SK-N-SH treated with all-trans-retinoic acid at 6 μM for 48 hours (cell line): ENCODE measurements at regions not wholly inside any gene's neighbourhood (a gene's known extent, or its start where the extent isn't known, plus 50 kb on each side); places are given as distances from the start of the nearest gene placed in this dataset.

Experiments used
- CSDC2 ChIP-seq: fragments of 250-450 bp; sonication (Bioruptor Pico); IDR thresholded peaks from 2 replicates; pipeline ENCODE4 v1.5.0; 2020; ENCODE audit warnings: mild to moderate bottlenecking, moderate library complexity
- OSR1 ChIP-seq: fragments of 250-450 bp; sonication (Bioruptor Pico); IDR thresholded peaks from 2 replicates; pipeline ENCODE4 v1.8.0; 2022; ENCODE audit warnings: moderate library complexity, mild to moderate bottlenecking, inconsistent platforms
- TCF4 ChIP-seq: fragments of 250-450 bp; sonication (Bioruptor Pico); IDR thresholded peaks from 2 replicates; pipeline ENCODE4 v1.8.0; 2021; ENCODE audit warnings: mild to moderate bottlenecking, moderate library complexity, borderline replicate concordance
- ZFP30 ChIP-seq: fragments of 450-650 bp; formaldehyde crosslinking; IDR thresholded peaks from 2 replicates; pipeline ENCODE4 v1.5.0; 2022; ENCODE audit warnings: mild to moderate bottlenecking, moderate library complexity
- ZNF565 ChIP-seq: fragments of 450-650 bp; formaldehyde crosslinking; conservative IDR thresholded peaks from 2 replicates; pipeline ENCODE4 v1.5.0; 2020; ENCODE audit warnings: low read depth, mild to moderate bottlenecking, moderate library complexity
- ZNF8 ChIP-seq: fragments of 450-650 bp; formaldehyde crosslinking; IDR thresholded peaks from 2 replicates; pipeline ENCODE4 v1.5.0; 2020; ENCODE audit warnings: mild to moderate bottlenecking, moderate library complexity
- TF ChIP-seq, protein P1 (sequence below): fragments of 250-450 bp; sonication (Bioruptor Pico); IDR thresholded peaks from 2 replicates; pipeline ENCODE4 v1.5.1; 2021; ENCODE audit warnings: mild to moderate bottlenecking, moderate library complexity
- TF ChIP-seq, protein P2 (sequence below): fragments of 250-450 bp; sonication (Bioruptor Pico); IDR thresholded peaks from 2 replicates; pipeline ENCODE4 v1.8.0; 2020; ENCODE audit warnings: mild to moderate bottlenecking, moderate library complexity, borderline replicate concordance

DNA sequence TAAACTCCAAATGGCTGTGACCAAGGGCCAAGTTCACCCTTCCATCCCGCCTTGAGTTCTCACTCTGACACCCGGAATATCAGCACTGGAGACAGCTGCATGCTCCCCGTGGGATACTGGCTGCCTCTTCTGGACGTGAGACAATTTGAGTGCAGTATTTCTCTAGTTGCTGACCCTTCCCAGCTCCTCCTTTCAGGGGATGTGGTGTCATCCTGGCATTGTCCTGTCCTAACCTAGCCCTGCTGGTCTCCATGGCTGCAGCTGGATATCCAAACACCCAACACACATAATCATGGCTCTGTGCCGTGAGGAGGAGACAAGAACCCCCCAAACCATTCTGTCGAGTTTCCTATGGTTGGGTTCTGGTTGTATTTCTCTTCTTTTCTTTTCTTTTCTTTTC is 82.6 kb downstream of the PAX1 start:
- TF ChIP-seq CSDC2 (CRISPR knock-in tag) (no peak), TCF4 (CRISPR knock-in tag) (no peak), ZNF8 (no peak), OSR1 (CRISPR knock-in tag) (no peak), ZFP30 (CRISPR knock-in tag) (no peak), ZNF565 (no peak)
- TF ChIP-seq, protein P1, sequence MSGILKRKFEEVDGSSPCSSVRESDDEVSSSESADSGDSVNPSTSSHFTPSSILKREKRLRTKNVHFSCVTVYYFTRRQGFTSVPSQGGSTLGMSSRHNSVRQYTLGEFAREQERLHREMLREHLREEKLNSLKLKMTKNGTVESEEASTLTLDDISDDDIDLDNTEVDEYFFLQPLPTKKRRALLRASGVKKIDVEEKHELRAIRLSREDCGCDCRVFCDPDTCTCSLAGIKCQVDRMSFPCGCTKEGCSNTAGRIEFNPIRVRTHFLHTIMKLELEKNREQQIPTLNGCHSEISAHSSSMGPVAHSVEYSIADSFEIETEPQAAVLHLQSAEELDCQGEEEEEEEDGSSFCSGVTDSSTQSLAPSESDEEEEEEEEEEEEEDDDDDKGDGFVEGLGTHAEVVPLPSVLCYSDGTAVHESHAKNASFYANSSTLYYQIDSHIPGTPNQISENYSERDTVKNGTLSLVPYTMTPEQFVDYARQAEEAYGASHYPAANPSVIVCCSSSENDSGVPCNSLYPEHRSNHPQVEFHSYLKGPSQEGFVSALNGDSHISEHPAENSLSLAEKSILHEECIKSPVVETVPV (CRISPR knock-in tag): no peak
- TF ChIP-seq, protein P2, sequence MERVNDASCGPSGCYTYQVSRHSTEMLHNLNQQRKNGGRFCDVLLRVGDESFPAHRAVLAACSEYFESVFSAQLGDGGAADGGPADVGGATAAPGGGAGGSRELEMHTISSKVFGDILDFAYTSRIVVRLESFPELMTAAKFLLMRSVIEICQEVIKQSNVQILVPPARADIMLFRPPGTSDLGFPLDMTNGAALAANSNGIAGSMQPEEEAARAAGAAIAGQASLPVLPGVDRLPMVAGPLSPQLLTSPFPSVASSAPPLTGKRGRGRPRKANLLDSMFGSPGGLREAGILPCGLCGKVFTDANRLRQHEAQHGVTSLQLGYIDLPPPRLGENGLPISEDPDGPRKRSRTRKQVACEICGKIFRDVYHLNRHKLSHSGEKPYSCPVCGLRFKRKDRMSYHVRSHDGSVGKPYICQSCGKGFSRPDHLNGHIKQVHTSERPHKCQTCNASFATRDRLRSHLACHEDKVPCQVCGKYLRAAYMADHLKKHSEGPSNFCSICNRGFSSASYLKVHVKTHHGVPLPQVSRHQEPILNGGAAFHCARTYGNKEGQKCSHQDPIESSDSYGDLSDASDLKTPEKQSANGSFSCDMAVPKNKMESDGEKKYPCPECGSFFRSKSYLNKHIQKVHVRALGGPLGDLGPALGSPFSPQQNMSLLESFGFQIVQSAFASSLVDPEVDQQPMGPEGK: no peak
